Epithelial cell of proximal tubule (primary cell): ENCODE measurements at regions not wholly inside any gene's neighbourhood (a gene's known extent, or its start where the extent isn't known, plus 50 kb on each side); places are given as distances from the start of the nearest gene placed in this dataset.
A peak's percentile ranks its signal among the peaks of the same experiment; 100 is the strongest.
"Not testable (repeated sequence)": the region's sequence is repeated elsewhere in the genome, so short reads cannot be mapped to it uniquely, and the experiment has no call there.

Source experiments
- DNase-seq: peaks from one replicate; pipeline ENCODE4 v3.0.0-alpha.2; 2011; ENCODE audit warnings: low read depth
- H3K4me3 ChIP-seq: 2 replicates; pipeline ENCODE4 v1.5.1; 2011; ENCODE audit warnings: low read depth, mild to moderate bottlenecking, low read length
- TF ChIP-seq, protein P1 (sequence below): conservative IDR thresholded peaks from 2 replicates; pipeline ENCODE4 v1.5.1; 2012; ENCODE audit warnings: low read depth, mild to moderate bottlenecking, low read length

DNA sequence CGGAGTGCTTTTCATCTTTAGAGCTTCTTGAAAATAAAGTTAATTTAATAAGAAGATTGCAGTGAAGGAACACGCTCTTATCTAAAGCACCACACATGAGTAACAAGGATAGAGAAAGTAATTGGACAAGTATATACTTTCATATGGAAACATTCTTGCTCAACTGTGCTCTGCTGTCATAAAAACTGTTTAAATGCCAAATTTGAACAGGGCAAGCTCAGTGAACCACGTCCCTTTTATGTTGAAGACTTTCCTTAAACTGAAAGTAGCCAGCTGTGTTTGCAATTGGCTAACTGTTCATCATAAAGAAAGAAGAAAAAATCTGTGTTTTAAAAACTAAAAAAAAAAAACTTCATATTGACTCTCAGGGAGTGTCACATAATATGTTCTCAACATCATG is 1610.7 kb upstream of the C9orf72 start:
- TF ChIP-seq, protein P1, sequence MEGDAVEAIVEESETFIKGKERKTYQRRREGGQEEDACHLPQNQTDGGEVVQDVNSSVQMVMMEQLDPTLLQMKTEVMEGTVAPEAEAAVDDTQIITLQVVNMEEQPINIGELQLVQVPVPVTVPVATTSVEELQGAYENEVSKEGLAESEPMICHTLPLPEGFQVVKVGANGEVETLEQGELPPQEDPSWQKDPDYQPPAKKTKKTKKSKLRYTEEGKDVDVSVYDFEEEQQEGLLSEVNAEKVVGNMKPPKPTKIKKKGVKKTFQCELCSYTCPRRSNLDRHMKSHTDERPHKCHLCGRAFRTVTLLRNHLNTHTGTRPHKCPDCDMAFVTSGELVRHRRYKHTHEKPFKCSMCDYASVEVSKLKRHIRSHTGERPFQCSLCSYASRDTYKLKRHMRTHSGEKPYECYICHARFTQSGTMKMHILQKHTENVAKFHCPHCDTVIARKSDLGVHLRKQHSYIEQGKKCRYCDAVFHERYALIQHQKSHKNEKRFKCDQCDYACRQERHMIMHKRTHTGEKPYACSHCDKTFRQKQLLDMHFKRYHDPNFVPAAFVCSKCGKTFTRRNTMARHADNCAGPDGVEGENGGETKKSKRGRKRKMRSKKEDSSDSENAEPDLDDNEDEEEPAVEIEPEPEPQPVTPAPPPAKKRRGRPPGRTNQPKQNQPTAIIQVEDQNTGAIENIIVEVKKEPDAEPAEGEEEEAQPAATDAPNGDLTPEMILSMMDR: no peak
- no peak for DNase-seq
- no peak overlapping the region for H3K4me3 ChIP-seq

DNA sequence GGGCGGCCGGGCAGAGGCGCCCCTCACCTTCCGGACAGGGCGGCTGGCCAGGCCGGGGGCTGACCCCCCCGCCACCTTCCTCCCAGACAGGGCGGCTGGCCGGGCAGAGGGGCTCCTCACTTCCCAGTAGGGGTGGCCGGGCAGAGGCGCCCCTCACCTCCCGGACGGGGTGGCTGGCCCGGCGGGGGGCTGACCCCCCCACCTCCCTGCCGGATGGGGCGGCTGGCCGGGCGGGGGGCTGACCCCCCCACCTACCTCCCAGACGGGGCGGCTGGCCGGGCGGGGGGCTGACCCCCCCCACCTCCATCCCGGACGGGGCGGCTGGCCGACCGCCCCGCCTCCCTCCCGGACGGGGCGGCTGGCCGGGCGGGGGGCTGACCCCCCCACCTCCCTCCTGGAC is 1615.5 kb upstream of the C9orf72 start:
- DNase-seq: not testable (repeated sequence)

DNA sequence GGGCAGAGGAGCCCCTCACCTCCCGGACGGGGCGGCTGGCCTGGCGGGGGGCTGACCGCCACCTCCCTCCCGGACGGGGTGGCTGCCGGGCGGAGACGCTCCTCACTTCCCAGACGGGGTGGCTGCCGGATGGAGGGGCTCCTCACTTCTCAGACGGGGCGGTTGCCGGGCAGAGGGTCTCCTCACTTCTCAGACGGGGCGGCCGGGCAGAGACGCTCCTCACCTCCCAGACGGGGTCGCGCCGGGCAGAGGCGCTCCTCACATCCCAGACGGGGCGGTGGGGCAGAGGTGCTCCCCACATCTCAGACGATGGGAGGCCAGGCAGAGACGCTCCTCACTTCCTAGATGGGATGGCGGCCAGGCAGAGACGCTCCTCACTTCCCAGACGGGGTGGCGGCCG is 1615.9 kb upstream of the C9orf72 start:
- not testable (repeated sequence) for DNase-seq, H3K4me3 ChIP-seq

More for the DNA sequence above, 1615.5 kb upstream of the C9orf72 start:
- H3K4me3 ChIP-seq: not testable (repeated sequence)

DNA sequence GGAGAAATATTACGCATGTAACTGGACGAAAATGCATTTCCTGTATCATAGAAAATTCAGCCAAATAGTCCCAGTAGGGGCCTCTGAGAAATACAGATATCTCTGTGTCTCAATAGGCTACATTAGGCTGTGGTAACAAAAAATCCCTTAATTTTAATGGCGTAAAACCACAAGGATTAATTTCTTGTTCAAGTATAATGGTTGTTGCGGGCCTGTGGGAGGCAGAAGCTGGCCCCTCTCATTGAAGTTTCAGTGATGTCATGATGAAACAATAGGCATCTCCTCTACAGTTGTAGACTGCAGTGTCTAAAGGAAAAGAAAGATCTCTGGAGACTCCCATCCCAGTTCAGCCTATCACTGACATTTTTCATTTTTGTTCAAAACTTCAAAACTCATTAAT is 1625.6 kb upstream of the C9orf72 start:
- TF ChIP-seq, protein P1: no peak
- DNase-seq: no peak
- no peak overlapping the region for H3K4me3 ChIP-seq

DNA sequence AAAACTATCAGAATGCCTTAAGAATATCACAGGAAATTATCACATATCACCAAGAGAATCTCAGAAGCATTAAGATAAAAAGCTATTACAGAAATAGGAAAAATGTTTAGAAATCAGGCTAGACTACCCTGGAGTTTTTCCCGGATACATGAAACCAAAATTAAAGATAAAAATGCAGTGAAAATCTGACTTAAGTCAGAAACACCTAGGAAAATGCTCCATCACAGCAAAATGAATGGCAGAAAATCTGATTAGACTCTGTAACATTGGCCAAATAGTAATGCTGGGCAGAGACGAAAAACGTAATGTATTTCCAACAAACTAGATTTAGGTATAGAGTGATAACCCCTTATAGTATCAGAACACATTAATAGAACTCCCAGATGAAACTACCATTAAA is 1626.7 kb upstream of the C9orf72 start:
- H3K4me3 ChIP-seq: no peak overlapping the region
- DNase-seq: no peak
- TF ChIP-seq, protein P1: no peak

DNA sequence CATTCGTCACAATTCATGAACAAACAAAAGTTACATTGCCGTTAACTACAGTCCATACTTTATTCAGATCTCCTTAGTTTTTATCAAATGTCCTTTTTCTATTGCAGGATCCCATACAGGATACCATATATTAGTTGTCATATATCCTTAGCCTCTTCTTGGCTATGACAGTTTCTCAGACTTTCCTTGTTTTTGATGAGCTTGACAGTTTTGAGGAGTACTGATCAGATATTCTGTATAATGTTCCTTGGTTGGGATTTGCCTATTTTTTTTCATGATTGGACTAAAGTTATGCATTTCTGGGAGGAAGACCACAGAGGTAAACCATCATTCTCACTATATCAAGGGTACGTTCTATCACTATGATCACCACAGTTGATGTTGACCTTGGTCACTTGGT is 1627.4 kb upstream of the C9orf72 start:
- H3K4me3 ChIP-seq: no peak overlapping the region
- TF ChIP-seq, protein P1: no peak
- DNase-seq: no peak

DNA sequence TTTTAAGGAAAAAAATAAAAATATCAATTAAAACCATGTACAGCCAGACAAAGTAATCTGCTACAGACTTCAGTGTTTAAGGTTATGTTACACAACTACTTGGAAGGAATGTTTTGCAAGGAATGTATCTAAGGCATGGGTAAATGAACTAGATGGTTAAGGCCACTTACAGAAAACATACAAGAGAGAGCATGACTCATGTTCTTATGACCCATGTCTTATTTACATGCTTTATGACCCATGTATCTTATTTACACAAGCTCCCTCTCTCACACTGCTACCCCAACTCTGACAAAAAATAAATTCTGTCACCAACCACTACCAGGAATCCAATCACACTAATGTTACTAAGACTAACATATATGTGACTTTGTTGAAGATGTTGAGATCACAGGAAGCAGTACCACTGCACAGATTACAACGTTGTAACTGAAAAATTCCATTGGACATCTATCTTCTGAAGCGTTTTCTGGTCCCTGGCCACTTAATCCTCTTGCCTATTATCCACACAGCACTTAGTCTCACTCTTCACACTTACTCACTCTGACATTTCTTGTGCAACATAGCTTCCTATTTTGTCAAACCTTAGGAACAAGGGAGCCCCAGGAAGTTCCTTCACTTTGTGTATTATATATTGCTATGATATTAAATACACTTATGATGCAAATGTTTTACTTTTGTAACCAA is 1630.1 kb upstream of the C9orf72 start:
- no peak overlapping the region for H3K4me3 ChIP-seq
- no peak for DNase-seq
- TF ChIP-seq, protein P1: no peak

DNA sequence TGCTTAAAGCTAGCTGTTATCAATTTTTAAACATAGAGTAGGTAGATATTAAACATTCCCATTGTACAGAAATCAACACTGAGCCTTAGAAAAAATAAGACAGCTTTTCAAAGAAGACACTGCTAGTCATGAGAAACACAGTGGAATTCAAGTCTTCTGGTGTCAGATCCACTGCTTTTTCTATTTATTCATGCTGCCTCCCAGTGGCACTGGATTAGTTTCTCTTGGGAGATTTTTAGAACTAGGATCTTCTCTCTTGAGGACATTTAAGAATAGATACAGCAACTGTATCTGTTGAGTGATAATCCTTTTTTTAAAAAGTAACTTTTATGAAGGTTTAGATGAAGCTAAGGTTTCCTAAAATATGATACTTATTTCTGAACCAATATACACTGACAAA is 1635.4 kb upstream of the C9orf72 start:
- DNase-seq: no peak
- TF ChIP-seq, protein P1: peak; percentile 39
- no peak overlapping the region for H3K4me3 ChIP-seq
